ENCODE measurements at regions not wholly inside any gene's neighbourhood (a gene's known extent, or its start where the extent isn't known, plus 50 kb on each side); places are given as distances from the start of the nearest gene placed in this dataset.
"Not testable (repeated sequence)": the region's sequence is repeated elsewhere in the genome, so short reads cannot be mapped to it uniquely, and the experiment has no call there.

GRCh38 chr12:38162708-38163441, 153.7 kb upstream of the ALG10B start:
- intact Hi-C loops (cut with DNase I) = no loop called here

GRCh38 chr12:38163442-38163801, 153.2 kb upstream of the ALG10B start:
- no peaks in the 10 kb centered on the region for H3K27me3 ChIP-seq
- intact Hi-C loops (cut with DNase I) = no loop called here
- TF ChIP-seq CTCF (IDR thresholded peaks at IDR 0.05) = no peak

More at GRCh38 chr12:38162708-38163441, 153.7 kb upstream of the ALG10B start:
- DNase-seq (ENCODE audit: low spot score in 2 of 2) = no peak
- Histone ChIP-seq H3K9me3 (no peaks in the 10 kb centered on the region), H3K4me1 (no peaks in the 10 kb centered on the region), H3K4me3 (no peak overlapping the region), H3K36me3 (no peaks in the 10 kb centered on the region), H3K27ac (no peak overlapping the region), H3K27me3 (no peaks in the 10 kb centered on the region)
- TF ChIP-seq CTCF (IDR thresholded peaks at IDR 0.05) = no peak

DNA sequence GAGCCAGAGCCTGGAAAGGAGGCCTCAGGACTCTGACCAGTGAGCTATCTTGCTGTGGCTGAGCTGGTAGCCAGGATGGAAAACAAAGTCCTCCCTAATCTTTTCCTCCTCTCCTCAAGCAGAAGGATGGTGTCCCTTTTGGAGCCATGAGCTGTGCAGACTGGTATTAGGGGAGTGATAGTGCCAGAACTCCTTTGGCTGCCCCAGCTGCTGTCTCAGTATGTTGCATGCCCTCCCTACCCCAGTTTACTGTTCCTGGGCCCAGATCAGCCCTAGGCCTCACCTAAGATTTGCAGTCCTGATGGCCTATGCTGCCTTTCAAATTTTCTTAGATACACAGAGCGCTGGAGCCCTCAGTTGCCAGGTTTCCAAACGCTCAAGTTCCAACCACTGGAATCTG, 150.3 kb upstream of the ALG10B start:
- no peaks in the 10 kb centered on the region for H3K36me3 ChIP-seq
- H3K27me3 ChIP-seq = no peaks in the 10 kb centered on the region
- no peak for TF ChIP-seq CTCF (IDR thresholded peaks at IDR 0.05)
- H3K4me3 ChIP-seq = no peak overlapping the region
- no peaks in the 10 kb centered on the region for H3K4me1 ChIP-seq
- no peaks in the 10 kb centered on the region for H3K9me3 ChIP-seq
- no peak overlapping the region for H3K27ac ChIP-seq
- DNase-seq (ENCODE audit: low spot score in 2 of 2) = no peak
- intact Hi-C loops (cut with DNase I) = no loop called here

More at GRCh38 chr12:38163442-38163801, 153.2 kb upstream of the ALG10B start:
- no peaks in the 10 kb centered on the region for H3K9me3 ChIP-seq
- no peak for DNase-seq (ENCODE audit: low spot score in 2 of 2)
- H3K4me1 ChIP-seq = no peaks in the 10 kb centered on the region
- H3K4me3 ChIP-seq = no peak overlapping the region
- no peaks in the 10 kb centered on the region for H3K36me3 ChIP-seq
- no peak overlapping the region for H3K27ac ChIP-seq

- H3K9me3 ChIP-seq = no peaks in the 10 kb centered on the region
- intact Hi-C loops (cut with DNase I) = no loop called here
- DNase-seq (ENCODE audit: low spot score in 2 of 2) = no peak
- no peaks in the 10 kb centered on the region for H3K27me3 ChIP-seq
- no peak overlapping the region for H3K27ac ChIP-seq
- no peaks in the 10 kb centered on the region for H3K4me1 ChIP-seq
- H3K4me3 ChIP-seq = no peak overlapping the region
- no peak for TF ChIP-seq CTCF (IDR thresholded peaks at IDR 0.05)
- H3K36me3 ChIP-seq = no peaks in the 10 kb centered on the region
These were observed 141.0 kb upstream of the ALG10B start for GRCh38 chr12:38175538-38175937.

DNA sequence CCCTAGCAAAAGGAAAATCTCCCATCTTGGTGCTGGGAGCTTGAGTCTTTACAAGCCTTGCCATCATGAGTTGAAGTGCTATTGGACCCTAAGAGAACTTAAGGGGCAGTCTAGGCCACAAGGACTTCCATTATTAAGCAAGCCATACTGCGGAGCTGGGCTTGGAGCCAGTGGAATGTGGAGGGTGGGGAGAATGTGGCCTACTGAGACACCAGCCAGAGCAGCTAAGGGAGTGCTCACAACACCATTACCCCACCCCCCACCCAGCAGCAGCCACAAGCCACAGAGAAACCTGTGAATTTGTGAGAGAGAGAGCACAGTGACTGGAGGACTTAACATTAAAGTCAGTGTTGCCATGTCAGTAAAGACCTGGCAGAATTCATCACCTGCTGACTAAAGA, 133.0 kb upstream of the ALG10B start:
- DNase-seq (ENCODE audit: low spot score in 2 of 2); H3K4me3 ChIP-seq; intact Hi-C loops (cut with DNase I); H3K27me3 ChIP-seq; H3K4me1 ChIP-seq; H3K27ac ChIP-seq; H3K36me3 ChIP-seq; H3K9me3 ChIP-seq: not testable (repeated sequence)

GRCh38 chr12:38197286-38197685, 119.3 kb upstream of the ALG10B start:
- intact Hi-C loops (cut with DNase I); H3K4me3 ChIP-seq; H3K27me3 ChIP-seq; H3K27ac ChIP-seq; H3K9me3 ChIP-seq; DNase-seq (ENCODE audit: low spot score in 2 of 2); H3K36me3 ChIP-seq; H3K4me1 ChIP-seq: not testable (repeated sequence)
